Activated CD4-positive, CD25-positive, alpha-beta regulatory T cell treated with anti-CD3 and anti-CD28 coated beads, Interleukin-2, amount 50 U/mL, for 16 hours (primary cell): ENCODE measurements at regions not wholly inside any gene's neighbourhood (a gene's known extent, or its start where the extent isn't known, plus 50 kb on each side); places are given as distances from the start of the nearest gene placed in this dataset.

Experiments
- DNase-seq: peaks from one replicate; pipeline ENCODE4 v3.0.0-alpha.2; 2020; ENCODE audit warnings: low read depth, low spot score

GRCh38 chr6:8780653-8781052 lies 345.3 kb upstream of the SLC35B3 start:
- DNase-seq, result no peak

- no peak for DNase-seq
These were observed 329.4 kb upstream of the SLC35B3 start for GRCh38 chr6:8764733-8765132.

- DNase-seq, result no peak
These were observed 325.6 kb upstream of the SLC35B3 start for GRCh38 chr6:8760951-8761350.

- DNase-seq, result no peak
These were observed 323.1 kb upstream of the SLC35B3 start for GRCh38 chr6:8758412-8758811.

- no peak for DNase-seq
These were observed 315.3 kb upstream of the SLC35B3 start for GRCh38 chr6:8750627-8751026.

- DNase-seq, result no peak
These were observed 314.1 kb upstream of the SLC35B3 start for GRCh38 chr6:8749465-8749864.

- no peak for DNase-seq
These were observed 307.9 kb upstream of the SLC35B3 start for GRCh38 chr6:8743170-8743745.

GRCh38 chr6:8739454-8739853 lies 304.1 kb upstream of the SLC35B3 start:
- no peak for DNase-seq

- no peak for DNase-seq
These were observed 303.6 kb upstream of the SLC35B3 start for GRCh38 chr6:8738951-8739350.

GRCh38 chr6:8736156-8736895 lies 301.0 kb upstream of the SLC35B3 start:
- no peak for DNase-seq

GRCh38 chr6:8733879-8734278 lies 298.5 kb upstream of the SLC35B3 start:
- no peak for DNase-seq

GRCh38 chr6:8731874-8732273 lies 296.5 kb upstream of the SLC35B3 start:
- DNase-seq, result no peak

- no peak for DNase-seq
These were observed 275.5 kb upstream of the SLC35B3 start for GRCh38 chr6:8710668-8711431.

- DNase-seq, result no peak
These were observed 272.8 kb upstream of the SLC35B3 start for GRCh38 chr6:8707956-8708772.

GRCh38 chr6:8707369-8707768 lies 272.0 kb upstream of the SLC35B3 start:
- no peak for DNase-seq

- DNase-seq, result no peak
These were observed 270.2 kb upstream of the SLC35B3 start for GRCh38 chr6:8705435-8706020.

GRCh38 chr6:8703059-8703458 lies 267.7 kb upstream of the SLC35B3 start:
- no peak for DNase-seq

GRCh38 chr6:8688821-8689220 lies 253.5 kb upstream of the SLC35B3 start:
- no peak for DNase-seq

- DNase-seq, result no peak
These were observed 250.7 kb upstream of the SLC35B3 start for GRCh38 chr6:8686077-8686476.

- DNase-seq, result no peak
These were observed 247.9 kb upstream of the SLC35B3 start for GRCh38 chr6:8683204-8683603.

GRCh38 chr6:8679823-8680222 lies 244.5 kb upstream of the SLC35B3 start:
- no peak for DNase-seq

- DNase-seq, result no peak
These were observed 243.1 kb upstream of the SLC35B3 start for GRCh38 chr6:8678466-8678865.
